HEK293T (cell line): ENCODE measurements at regions not wholly inside any gene's neighbourhood (a gene's known extent, or its start where the extent isn't known, plus 50 kb on each side); places are given as distances from the start of the nearest gene placed in this dataset.

Source experiments
- CTBP1 ChIP-seq: fragments of 450-650 bp; IDR thresholded peaks from 2 replicates; pipeline ENCODE4 v1.6.1; 2016; ENCODE audit warnings: borderline replicate concordance
- FOXM1 ChIP-seq: fragments of 450-650 bp; IDR thresholded peaks from 2 replicates; pipeline ENCODE4 v1.6.1; 2017; ENCODE audit warnings: mild to moderate bottlenecking, borderline replicate concordance
- HDGF ChIP-seq: fragments of 450-650 bp; IDR thresholded peaks from 2 replicates; pipeline ENCODE4 v1.6.1; 2017; ENCODE audit warnings: antibody characterized with exemption, borderline replicate concordance
- NFRKB ChIP-seq: fragments of 450-650 bp; IDR thresholded peaks from 2 replicates; pipeline ENCODE4 v1.6.1; 2016; ENCODE audit warnings: mild to moderate bottlenecking, moderate library complexity
- SP1 ChIP-seq: fragments of 450-650 bp; IDR thresholded peaks from 2 replicates; pipeline ENCODE4 v1.6.1; 2017
- SUZ12 ChIP-seq: fragments of 450-650 bp; IDR thresholded peaks from 2 replicates; pipeline ENCODE4 v1.6.1; 2016; ENCODE audit warnings: mild to moderate bottlenecking
- TARDBP ChIP-seq: fragments of 450-650 bp; IDR thresholded peaks from 2 replicates; pipeline ENCODE4 v1.6.1; 2016
- TF ChIP-seq, protein P1 (sequence below): fragments of 450-650 bp; IDR thresholded peaks from 2 replicates; pipeline ENCODE4 v1.6.1; 2016

- TF ChIP-seq HDGF (no peak), CTBP1 (no peak), SUZ12 (no peak), SP1 (no peak), FOXM1 (no peak), TARDBP (no peak), NFRKB (no peak)
- TF ChIP-seq, protein P1, sequence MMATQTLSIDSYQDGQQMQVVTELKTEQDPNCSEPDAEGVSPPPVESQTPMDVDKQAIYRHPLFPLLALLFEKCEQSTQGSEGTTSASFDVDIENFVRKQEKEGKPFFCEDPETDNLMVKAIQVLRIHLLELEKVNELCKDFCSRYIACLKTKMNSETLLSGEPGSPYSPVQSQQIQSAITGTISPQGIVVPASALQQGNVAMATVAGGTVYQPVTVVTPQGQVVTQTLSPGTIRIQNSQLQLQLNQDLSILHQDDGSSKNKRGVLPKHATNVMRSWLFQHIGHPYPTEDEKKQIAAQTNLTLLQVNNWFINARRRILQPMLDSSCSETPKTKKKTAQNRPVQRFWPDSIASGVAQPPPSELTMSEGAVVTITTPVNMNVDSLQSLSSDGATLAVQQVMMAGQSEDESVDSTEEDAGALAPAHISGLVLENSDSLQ, result no peak
Measured at GRCh38 chr13:74889321-74889720, 592.6 kb downstream of the TBC1D4 start.
